ENCODE measurements at regions not wholly inside any gene's neighbourhood (a gene's known extent, or its start where the extent isn't known, plus 50 kb on each side); places are given as distances from the start of the nearest gene placed in this dataset.

GRCh38 chr18:56060967-56061541 lies 473.1 kb upstream of the TCF4 start:
- ChIA-PET POLR2A (no interaction called here), CTCF (interaction anchor here (1.6 kb wide), 1 partner anchor 16 kb away, joined by 4 read pairs; no protein-coding TSS in a partner anchor)
- Histone ChIP-seq H3K36me3 (ENCODE audit: control insufficient read depth, insufficient read depth, low read length) (no peaks in the 10 kb centered on the region), H3K4me3 (ENCODE audit: low read depth, low read length) (no peak overlapping the region), H3K27me3 (ENCODE audit: control insufficient read depth, insufficient read depth, low read length) (no peaks in the 10 kb centered on the region)
- no peak for TF ChIP-seq CTCF (IDR thresholded peaks at IDR 0.05; ENCODE audit: insufficient read depth, low read depth, low read length)
- DNase-seq (ENCODE audit: low read depth) = no peak

GRCh38 chr18:56052202-56052601 lies 464.2 kb upstream of the TCF4 start:
- DNase-seq (ENCODE audit: low read depth) = no peak
- TF ChIP-seq CTCF (IDR thresholded peaks at IDR 0.05; ENCODE audit: insufficient read depth, low read depth, low read length) = no peak
- POLR2A ChIA-PET = no interaction called here
- H3K4me3 ChIP-seq (ENCODE audit: low read depth, low read length) = no peak overlapping the region
- CTCF ChIA-PET = no interaction called here
- no peaks in the 10 kb centered on the region for H3K36me3 ChIP-seq (ENCODE audit: control insufficient read depth, insufficient read depth, low read length)
- no peaks in the 10 kb centered on the region for H3K27me3 ChIP-seq (ENCODE audit: control insufficient read depth, insufficient read depth, low read length)

GRCh38 chr18:56044239-56044638 lies 456.2 kb upstream of the TCF4 start:
- CTCF ChIA-PET = no interaction called here
- DNase-seq (ENCODE audit: low read depth) = no peak
- no peak overlapping the region for H3K4me3 ChIP-seq (ENCODE audit: low read depth, low read length)
- TF ChIP-seq CTCF (IDR thresholded peaks at IDR 0.05; ENCODE audit: insufficient read depth, low read depth, low read length) = no peak
- H3K27me3 ChIP-seq (ENCODE audit: control insufficient read depth, insufficient read depth, low read length) = no peaks in the 10 kb centered on the region
- H3K36me3 ChIP-seq (ENCODE audit: control insufficient read depth, insufficient read depth, low read length) = no peaks in the 10 kb centered on the region
- POLR2A ChIA-PET = no interaction called here

- CTCF ChIA-PET = no interaction called here
- no peak for TF ChIP-seq CTCF (IDR thresholded peaks at IDR 0.05; ENCODE audit: insufficient read depth, low read depth, low read length)
- no peak for DNase-seq (ENCODE audit: low read depth)
- H3K27me3 ChIP-seq (ENCODE audit: control insufficient read depth, insufficient read depth, low read length) = no peaks in the 10 kb centered on the region
- H3K4me3 ChIP-seq (ENCODE audit: low read depth, low read length) = no peak overlapping the region
- no peaks in the 10 kb centered on the region for H3K36me3 ChIP-seq (ENCODE audit: control insufficient read depth, insufficient read depth, low read length)
- POLR2A ChIA-PET = no interaction called here
Measured at GRCh38 chr18:56043641-56044061, 455.7 kb upstream of the TCF4 start.

- ChIA-PET POLR2A (no interaction called here), CTCF (no interaction called here)
- TF ChIP-seq CTCF (IDR thresholded peaks at IDR 0.05; ENCODE audit: insufficient read depth, low read depth, low read length) = no peak
- no peaks in the 10 kb centered on the region for H3K27me3 ChIP-seq (ENCODE audit: control insufficient read depth, insufficient read depth, low read length)
- DNase-seq (ENCODE audit: low read depth) = no peak
- no peak overlapping the region for H3K4me3 ChIP-seq (ENCODE audit: low read depth, low read length)
- no peaks in the 10 kb centered on the region for H3K36me3 ChIP-seq (ENCODE audit: control insufficient read depth, insufficient read depth, low read length)
Measured at GRCh38 chr18:56042915-56043536, 455.0 kb upstream of the TCF4 start.
